Body of pancreas (tissue), 4 donors: ENCODE measurements at regions not wholly inside any gene's neighbourhood (a gene's known extent, or its start where the extent isn't known, plus 50 kb on each side); places are given as distances from the start of the nearest gene placed in this dataset.
"Not testable (repeated sequence)": the region's sequence is repeated elsewhere in the genome, so short reads cannot be mapped to it uniquely, and the experiment has no call there.

Experiments
- ATAC-seq: fragments of 150-250 bp; one replicate; pipeline ENCODE4 v1.9.1; 2016
- DNase-seq, 4 donors: peaks; one replicate each; pipeline ENCODE4 v3.0.0-alpha.2; 2019
- H3K27ac ChIP-seq, 4 donors: fragments of 200-600 bp; sonication (generic); 1 replicate in 3 of 4; 2 replicates in 1 of 4; pipeline versions ENCODE4 v1.5.1 to v1.6.1; 2016 to 2019; ENCODE audit warnings: mild to moderate bottlenecking in 1 of 4, mixed read lengths in 1 of 4, moderate library complexity in 1 of 4
- H3K27me3 ChIP-seq, 2 donors: fragments of 200-600 bp; sonication (generic); one replicate each; pipeline ENCODE4 v1.6.0; 2016; ENCODE audit warnings: mild to moderate bottlenecking in 1 of 2
- H3K36me3 ChIP-seq, 2 donors: fragments of 200-600 bp; sonication (generic); replicated peaks in 1 of 2; 2 replicates each; pipeline ENCODE4 v1.5.1; 2016; ENCODE audit warnings: low read depth in 2 of 2; ENCODE audit not compliant: insufficient read depth in 1 of 2
- H3K4me1 ChIP-seq: fragments of 200-600 bp; sonication (generic); one replicate; pipeline ENCODE4 v1.6.0; 2016
- H3K4me3 ChIP-seq, 2 donors: fragments of 200-600 bp; sonication (generic); 1 replicate in 1 of 2; 2 replicates in 1 of 2; pipeline ENCODE4 v1.5.1; 2016 to 2019
- H3K9me3 ChIP-seq, 3 donors: fragments of 200-600 bp; sonication (generic); 1 replicate in 2 of 3; 2 replicates in 1 of 3; pipeline ENCODE4 v1.5.1; 2016
- POLR2A ChIP-seq, 3 donors: fragments of 450-650 bp; IDR thresholded peaks; one replicate each; pipeline ENCODE4 v1.6.1; 2016; ENCODE audit warnings: antibody characterized with exemption in 3 of 3, mild to moderate bottlenecking in 2 of 3
- WGBS, 2 donors: methylation state at CpG; one replicate each; pipeline ENCODE4 v1.1.5; 2017; 5-methylcytosine and 5-hydroxymethylcytosine counted together
- intact Hi-C: fragments of 100-400 bp; cut with DNase I; formaldehyde crosslinking; loops from one replicate; pipeline ENCODE4 v1.15.1; 2023
- TF ChIP-seq, protein P1 (sequence below), 7 experiments: fragments of 450-650 bp in 4 of 7; fragments of 200-600 bp in 3 of 7; sonication (generic) in 3 of 7; IDR thresholded peaks; one replicate each; pipeline ENCODE4 v1.5.1; 2016 to 2019; ENCODE audit warnings: antibody characterized with exemption in 7 of 7

DNA sequence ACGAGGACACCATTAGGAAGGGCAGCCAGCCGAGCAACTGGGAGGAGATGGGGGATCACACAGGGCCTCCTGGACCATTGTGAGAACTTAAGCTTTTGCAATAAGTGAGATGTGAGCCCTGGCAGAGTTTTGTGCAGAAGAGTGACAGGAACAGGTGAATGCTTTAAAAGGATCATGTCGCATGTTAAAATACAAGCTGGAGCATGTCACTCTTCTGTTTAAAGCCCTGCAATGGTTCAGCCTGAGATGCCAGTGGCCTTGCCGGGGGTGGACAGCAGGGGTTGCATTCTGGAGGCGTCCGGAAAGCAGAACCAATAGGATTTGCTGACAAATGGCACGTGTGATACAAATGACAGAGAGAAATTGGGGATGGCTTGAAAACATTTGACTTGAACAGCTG, 137.5 kb upstream of the RFLNA start:
- Histone ChIP-seq H3K27ac (no peak overlapping the region), H3K4me1 (no peaks in the 10 kb centered on the region), H3K9me3 (no peaks in the 10 kb centered on the region), H3K4me3 (no peak overlapping the region), H3K27me3 (no peaks in the 10 kb centered on the region), H3K36me3 (no peaks in the 10 kb centered on the region)
- WGBS, 2 donors, result 85 to 88% methylated on average over 7 of the region's 7 CpGs
- DNase-seq, result no peak
- ATAC-seq, result no peak
- TF ChIP-seq, protein P1, sequence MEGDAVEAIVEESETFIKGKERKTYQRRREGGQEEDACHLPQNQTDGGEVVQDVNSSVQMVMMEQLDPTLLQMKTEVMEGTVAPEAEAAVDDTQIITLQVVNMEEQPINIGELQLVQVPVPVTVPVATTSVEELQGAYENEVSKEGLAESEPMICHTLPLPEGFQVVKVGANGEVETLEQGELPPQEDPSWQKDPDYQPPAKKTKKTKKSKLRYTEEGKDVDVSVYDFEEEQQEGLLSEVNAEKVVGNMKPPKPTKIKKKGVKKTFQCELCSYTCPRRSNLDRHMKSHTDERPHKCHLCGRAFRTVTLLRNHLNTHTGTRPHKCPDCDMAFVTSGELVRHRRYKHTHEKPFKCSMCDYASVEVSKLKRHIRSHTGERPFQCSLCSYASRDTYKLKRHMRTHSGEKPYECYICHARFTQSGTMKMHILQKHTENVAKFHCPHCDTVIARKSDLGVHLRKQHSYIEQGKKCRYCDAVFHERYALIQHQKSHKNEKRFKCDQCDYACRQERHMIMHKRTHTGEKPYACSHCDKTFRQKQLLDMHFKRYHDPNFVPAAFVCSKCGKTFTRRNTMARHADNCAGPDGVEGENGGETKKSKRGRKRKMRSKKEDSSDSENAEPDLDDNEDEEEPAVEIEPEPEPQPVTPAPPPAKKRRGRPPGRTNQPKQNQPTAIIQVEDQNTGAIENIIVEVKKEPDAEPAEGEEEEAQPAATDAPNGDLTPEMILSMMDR (IDR thresholded peaks at IDR 0.05), result no peak
- no peak for TF ChIP-seq POLR2A (IDR thresholded peaks at IDR 0.05)
- intact Hi-C loops, result no loop called here

DNA sequence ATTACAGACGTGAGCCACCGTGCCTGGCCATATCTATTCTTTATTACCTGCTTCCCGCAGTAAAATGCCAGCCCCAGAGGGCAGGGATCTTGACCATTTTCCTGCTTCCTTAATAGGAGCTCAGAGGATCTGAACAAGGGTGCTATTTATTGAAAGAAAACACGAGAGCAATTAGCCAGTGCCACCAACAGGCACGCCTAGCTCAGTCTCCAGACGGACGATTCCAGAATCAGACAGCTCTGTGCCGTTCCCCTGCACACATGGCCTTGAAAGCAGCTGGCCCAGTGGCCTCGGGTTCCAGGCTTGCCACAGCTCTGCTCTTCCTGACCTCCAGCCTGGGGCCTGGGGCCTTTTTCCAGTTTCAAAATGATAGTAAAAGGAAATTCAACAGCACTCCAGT, 135.2 kb upstream of the RFLNA start:
- intact Hi-C loops, result no loop called here
- Histone ChIP-seq H3K4me3 (no peak overlapping the region), H3K4me1 (no peaks in the 10 kb centered on the region), H3K27ac (no peak overlapping the region), H3K9me3 (no peaks in the 10 kb centered on the region), H3K36me3 (no peaks in the 10 kb centered on the region), H3K27me3 (no peaks in the 10 kb centered on the region)
- no peak for ATAC-seq
- DNase-seq, result no peak
- WGBS, 2 donors, result 54 to 65% methylated on average over 9 of the region's 9 CpGs
- TF ChIP-seq, protein P1 (IDR thresholded peaks at IDR 0.05), result no peak

DNA sequence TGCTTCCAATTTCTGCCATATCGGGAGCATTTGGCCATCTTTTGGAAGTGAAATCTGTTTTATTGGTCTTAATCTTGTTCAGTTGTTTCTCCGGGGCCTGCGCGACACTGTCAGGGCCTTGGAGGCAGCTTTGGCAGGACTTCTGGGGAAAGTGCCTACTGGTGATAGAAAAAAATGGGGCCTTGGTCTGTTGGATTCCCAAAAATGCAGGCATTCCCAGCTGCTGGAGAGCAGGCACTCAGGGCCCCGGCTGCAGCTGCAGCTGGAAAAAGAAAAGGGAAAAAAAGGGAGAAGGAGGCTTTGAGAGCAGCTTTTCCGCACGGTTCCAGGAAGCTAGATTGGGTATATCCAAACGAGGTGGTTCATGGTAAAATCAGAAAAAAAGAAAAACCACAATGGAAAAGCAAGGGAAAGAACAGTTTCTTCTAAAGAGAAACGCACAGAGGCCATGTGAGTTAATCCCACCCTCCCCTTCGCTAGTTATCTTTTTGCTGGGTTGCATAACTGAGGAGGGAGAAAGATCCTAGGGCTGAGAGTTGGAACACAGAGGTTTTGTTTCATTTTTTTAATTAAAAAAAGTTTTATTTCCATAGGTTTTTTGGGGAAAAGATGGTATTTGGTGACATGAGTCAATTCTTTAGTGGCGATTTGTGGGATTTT, 134.7 kb upstream of the RFLNA start:
- Histone ChIP-seq H3K4me1 (no peaks in the 10 kb centered on the region), H3K9me3 (no peaks in the 10 kb centered on the region), H3K27ac (no peak overlapping the region), H3K4me3 (no peak overlapping the region), H3K27me3 (no peaks in the 10 kb centered on the region), H3K36me3 (no peaks in the 10 kb centered on the region)
- no peak for ATAC-seq
- no peak for DNase-seq
- no peak for TF ChIP-seq POLR2A (IDR thresholded peaks at IDR 0.05)
- TF ChIP-seq, protein P1 (IDR thresholded peaks at IDR 0.05), result no peak
- 84% methylated on average over 11 of the region's 11 CpGs for WGBS, 2 donors
- intact Hi-C loops, result no loop called here

DNA sequence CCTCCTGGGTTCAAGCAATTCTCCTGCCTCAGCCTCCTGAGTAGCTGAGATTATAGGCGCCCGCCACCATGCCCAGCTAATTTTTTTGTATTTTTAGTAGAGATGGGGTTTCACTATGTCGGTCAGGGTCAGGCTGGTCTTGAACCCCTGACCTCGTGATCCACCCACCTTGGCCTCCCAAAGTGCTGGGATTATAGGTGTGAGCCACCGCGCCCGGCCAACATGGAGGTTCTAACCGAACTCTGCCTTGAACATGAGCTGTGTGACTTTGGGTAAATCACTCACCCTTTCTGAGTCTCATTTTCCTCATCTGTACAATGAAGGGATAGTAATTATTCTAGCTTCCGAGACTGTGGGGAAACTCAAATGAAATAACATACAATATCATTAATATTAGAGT, 133.5 kb upstream of the RFLNA start:
- H3K4me3 ChIP-seq, intact Hi-C loops, H3K27me3 ChIP-seq, H3K9me3 ChIP-seq, ATAC-seq, H3K4me1 ChIP-seq, H3K36me3 ChIP-seq, DNase-seq, H3K27ac ChIP-seq: not testable (repeated sequence)
- WGBS, 2 donors, result 76 to 83% methylated on average over 8 to 9 of the region's 9 CpGs

DNA sequence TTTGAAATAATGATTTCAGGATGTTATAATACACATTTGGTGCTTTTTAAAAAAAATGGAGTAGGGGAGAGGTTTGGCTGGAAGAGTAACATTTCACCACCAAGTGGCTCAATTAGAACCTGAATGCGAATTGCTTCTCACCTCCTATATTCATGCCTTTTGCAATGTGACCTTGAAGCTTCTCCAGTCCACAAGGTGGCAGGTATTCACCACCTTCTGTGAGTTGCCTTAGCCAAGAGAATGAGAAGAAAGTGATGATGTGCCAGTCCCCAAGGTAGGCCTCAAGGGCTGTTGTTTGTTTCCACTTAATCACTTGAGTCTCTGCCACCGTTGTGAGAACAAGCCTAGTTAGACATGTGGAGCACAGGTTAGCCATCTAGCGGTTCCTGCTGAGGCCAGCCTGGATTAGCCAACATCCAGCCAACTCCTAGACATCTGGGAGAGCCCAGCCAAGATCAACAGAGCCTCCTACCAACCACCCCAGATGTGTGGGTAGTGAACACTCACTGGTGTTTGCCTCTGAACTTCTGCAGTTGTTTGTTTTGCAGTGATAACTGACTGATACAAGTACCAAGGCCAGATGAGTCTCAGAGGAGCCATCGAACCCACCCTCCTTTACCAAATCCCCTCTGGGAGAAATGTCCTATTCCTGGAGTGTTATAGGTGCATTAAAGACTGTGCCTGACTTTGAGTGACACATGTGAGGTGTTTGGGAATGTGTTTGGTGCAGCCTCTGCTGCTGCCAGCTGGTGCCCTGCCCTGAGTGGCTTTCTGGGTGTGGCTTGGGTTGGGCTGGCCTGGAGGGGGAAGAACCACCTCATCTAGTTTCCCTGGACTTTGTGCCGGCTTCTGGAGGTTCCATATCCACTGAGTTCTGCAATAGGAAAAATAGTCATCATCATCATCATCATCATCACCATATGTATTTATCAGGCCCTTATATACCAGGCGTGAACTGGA, 132.5 kb upstream of the RFLNA start:
- Histone ChIP-seq H3K36me3 (no peaks in the 10 kb centered on the region), H3K4me1 (no peaks in the 10 kb centered on the region), H3K4me3 (no peak overlapping the region), H3K27me3 (no peaks in the 10 kb centered on the region), H3K9me3 (no peaks in the 10 kb centered on the region), H3K27ac (no peak overlapping the region)
- intact Hi-C loops, result no loop called here
- ATAC-seq (no peak), DNase-seq (no peak)
- no peak for TF ChIP-seq POLR2A (IDR thresholded peaks at IDR 0.05)
- TF ChIP-seq, protein P1 (IDR thresholded peaks at IDR 0.05), result no peak
- WGBS, 2 donors, result 68 to 81% methylated on average over 5 to 6 of the region's 6 CpGs
